Fibroblast of skin of right quadriceps (primary cell): ENCODE measurements at regions not wholly inside any gene's neighbourhood (a gene's known extent, or its start where the extent isn't known, plus 50 kb on each side); places are given as distances from the start of the nearest gene placed in this dataset.

Experiments used
- DNase-seq: peaks from one replicate; pipeline ENCODE4 v3.0.0-alpha.2; 2013

- DNase-seq = no peak
Measured at GRCh38 chr2:7225848-7226247, 308.6 kb downstream of the RNF144A start.

- DNase-seq = no peak
Measured at GRCh38 chr2:7226501-7226900, 309.3 kb downstream of the RNF144A start.

- no peak for DNase-seq
Measured at GRCh38 chr2:7233126-7233525, 315.9 kb downstream of the RNF144A start.

- DNase-seq = no peak
Measured at GRCh38 chr2:7237466-7237865, 320.3 kb downstream of the RNF144A start.

GRCh38 chr2:7239078-7239477 lies 321.9 kb downstream of the RNF144A start:
- DNase-seq = no peak

- DNase-seq = no peak
Measured at GRCh38 chr2:7241041-7241745, 324.0 kb downstream of the RNF144A start.

- no peak for DNase-seq
Measured at GRCh38 chr2:7242189-7242867, 325.1 kb downstream of the RNF144A start.

GRCh38 chr2:7243276-7243675 lies 326.1 kb downstream of the RNF144A start:
- no peak for DNase-seq

- DNase-seq = no peak
Measured at GRCh38 chr2:7256377-7256776, 339.2 kb downstream of the RNF144A start.

- DNase-seq = no peak
Measured at GRCh38 chr2:7262727-7263126, 345.5 kb downstream of the RNF144A start.

- no peak for DNase-seq
Measured at GRCh38 chr2:7264791-7265190, 347.6 kb downstream of the RNF144A start.

GRCh38 chr2:7265286-7265685 lies 348.1 kb downstream of the RNF144A start:
- DNase-seq = no peak

GRCh38 chr2:7269106-7269643 lies 352.0 kb downstream of the RNF144A start:
- DNase-seq = no peak

- no peak for DNase-seq
Measured at GRCh38 chr2:7270011-7270431, 352.8 kb downstream of the RNF144A start.

- DNase-seq = peak; percentile 84
Measured at GRCh38 chr2:7272210-7272609, 355.0 kb downstream of the RNF144A start.

GRCh38 chr2:7278984-7279383 lies 361.8 kb downstream of the RNF144A start:
- DNase-seq = no peak

- no peak for DNase-seq
Measured at GRCh38 chr2:7279421-7279949, 362.3 kb downstream of the RNF144A start.

- no peak for DNase-seq
Measured at GRCh38 chr2:7280790-7281189, 363.6 kb downstream of the RNF144A start.

GRCh38 chr2:7281231-7282201 lies 364.3 kb downstream of the RNF144A start:
- no peak for DNase-seq

GRCh38 chr2:7286120-7286519 lies 368.9 kb downstream of the RNF144A start:
- no peak for DNase-seq

- no peak for DNase-seq
Measured at GRCh38 chr2:7288484-7288883, 371.3 kb downstream of the RNF144A start.

GRCh38 chr2:7289697-7290096 lies 372.5 kb downstream of the RNF144A start:
- no peak for DNase-seq

- peak; percentile 52 for DNase-seq
Measured at GRCh38 chr2:7292154-7292691, 375.0 kb downstream of the RNF144A start.
